CD14-positive monocyte (primary cell): ENCODE measurements at regions not wholly inside any gene's neighbourhood (a gene's known extent, or its start where the extent isn't known, plus 50 kb on each side); places are given as distances from the start of the nearest gene placed in this dataset.

Source experiments
- DNase-seq, 3 donors: peaks; one replicate each; pipeline ENCODE4 v3.0.0-alpha.2; 2011 to 2022
- H2AFZ ChIP-seq: 2 replicates; pipeline ENCODE4 v1.6.0; 2012; ENCODE audit warnings: mild to moderate bottlenecking, low read depth, low read length, inconsistent platforms; ENCODE audit not compliant: insufficient read depth, poor library complexity, severe bottlenecking
- H3K27ac ChIP-seq, 2 donors: 1 replicate in 1 of 2; 2 replicates in 1 of 2; pipeline ENCODE4 v1.5.1; 2012 to 2013; ENCODE audit warnings: low read length in 2 of 2, control low read depth in 1 of 2, inconsistent platforms in 1 of 2, low read depth in 1 of 2, mild to moderate bottlenecking in 1 of 2
- H3K27me3 ChIP-seq, 2 donors: one replicate each; pipeline versions ENCODE4 v1.6.0 to v1.6.1; 2011 to 2013; ENCODE audit warnings: low read length in 2 of 2; ENCODE audit not compliant: control insufficient read depth in 2 of 2, insufficient read depth in 2 of 2
- H3K36me3 ChIP-seq, 2 donors: replicated peaks in 1 of 2; 1 replicate in 1 of 2; 2 replicates in 1 of 2; pipeline versions ENCODE4 v1.5.1 to v1.6.1; 2012 to 2013; ENCODE audit warnings: low read length in 2 of 2, control low read depth in 1 of 2, inconsistent platforms in 1 of 2, mild to moderate bottlenecking in 1 of 2; ENCODE audit not compliant: insufficient read depth in 2 of 2, control insufficient read depth in 1 of 2
- H3K4me1 ChIP-seq, 2 donors: 1 replicate in 1 of 2; 2 replicates in 1 of 2; pipeline versions ENCODE4 v1.5.1 to v1.6.1; 2012 to 2013; ENCODE audit warnings: low read length in 2 of 2, control low read depth in 1 of 2, inconsistent platforms in 1 of 2, mild to moderate bottlenecking in 1 of 2, moderate library complexity in 1 of 2; ENCODE audit not compliant: insufficient read depth in 2 of 2, control insufficient read depth in 1 of 2
- H3K4me2 ChIP-seq: replicated peaks from 2 replicates; pipeline ENCODE3; 2012; ENCODE audit warnings: low read length, moderate library complexity, mild to moderate bottlenecking; ENCODE audit not compliant: poor library complexity, severe bottlenecking; ENCODE audit errors: extremely low read depth
- H3K4me3 ChIP-seq, 3 experiments: fragments of 200-600 bp in 1 of 3; sonication (generic) in 1 of 3; replicated peaks in 1 of 3; 1 replicate in 2 of 3; 2 replicates in 1 of 3; pipeline ENCODE4 v1.5.1; 2011 to 2013; ENCODE audit warnings: low read length in 3 of 3, mild to moderate bottlenecking in 3 of 3, control low read depth in 2 of 3, low read depth in 2 of 3, inconsistent platforms in 1 of 3, moderate library complexity in 1 of 3
- H3K79me2 ChIP-seq: 2 replicates; pipeline ENCODE4 v1.6.0; 2012; ENCODE audit warnings: mild to moderate bottlenecking, control low read depth, inconsistent platforms, low read length, moderate library complexity; ENCODE audit not compliant: insufficient read depth
- H3K9ac ChIP-seq: 2 replicates; pipeline ENCODE4 v1.6.0; 2017; ENCODE audit warnings: low read length, mild to moderate bottlenecking; ENCODE audit not compliant: insufficient read depth, poor library complexity, severe bottlenecking
- H3K9me3 ChIP-seq, 2 donors: replicated peaks in 1 of 2; 1 replicate in 1 of 2; 2 replicates in 1 of 2; pipeline versions ENCODE4 v1.5.1 to v1.6.1; 2012 to 2013; ENCODE audit warnings: low read length in 2 of 2, control low read depth in 1 of 2; ENCODE audit not compliant: control insufficient read depth in 1 of 2, insufficient read depth in 1 of 2
- H4K20me1 ChIP-seq: 2 replicates; pipeline ENCODE4 v1.6.0; 2012; ENCODE audit warnings: mild to moderate bottlenecking, low read length, control low read depth, moderate library complexity; ENCODE audit not compliant: insufficient read depth
- H3K27ac Mint-ChIP-seq, 7 donors: one replicate each; pipeline ENCODE4 v1.8.0; 2020; ENCODE audit warnings: mild to moderate bottlenecking in 7 of 7, mixed read lengths in 7 of 7, moderate library complexity in 6 of 7, inconsistent platforms in 2 of 7
- H3K27me3 Mint-ChIP-seq, 3 donors: one replicate each; pipeline ENCODE4 v1.8.0; 2021 to 2022; ENCODE audit warnings: low read depth in 3 of 3, mild to moderate bottlenecking in 3 of 3, mixed read lengths in 3 of 3, moderate library complexity in 3 of 3, inconsistent platforms in 1 of 3
- H3K36me3 Mint-ChIP-seq, 2 donors: one replicate each; pipeline ENCODE4 v1.8.0; 2020; ENCODE audit warnings: mixed read lengths in 2 of 2, inconsistent platforms in 1 of 2, mild to moderate bottlenecking in 1 of 2
- H3K4me1 Mint-ChIP-seq: one replicate; pipeline ENCODE4 v1.8.0; 2020; ENCODE audit warnings: mild to moderate bottlenecking, mixed read lengths
- H3K4me3 Mint-ChIP-seq, 2 donors: one replicate each; pipeline ENCODE4 v1.8.0; 2020; ENCODE audit warnings: mild to moderate bottlenecking in 2 of 2, mixed read lengths in 2 of 2, moderate library complexity in 1 of 2
- H3K9me3 Mint-ChIP-seq, 7 donors: one replicate each; pipeline ENCODE4 v1.8.0; 2020 to 2022; ENCODE audit warnings: mixed read lengths in 7 of 7, mild to moderate bottlenecking in 6 of 7, moderate library complexity in 6 of 7, inconsistent platforms in 2 of 7
- WGBS: methylation state at CpG from one replicate; pipeline ENCODE4 v1.1.5; 2013; ENCODE audit warnings: missing lambda C conversion rate; ENCODE audit not compliant: insufficient coverage; 5-methylcytosine and 5-hydroxymethylcytosine counted together
- intact Hi-C, 2 donors: fragments of 100-400 bp; cut with micrococcal nuclease; formaldehyde crosslinking; loops; one replicate each; pipeline versions ENCODE4 v1.15.0 to v1.15.1; 2023
- TF ChIP-seq, protein P1 (sequence below): fragments of 200-600 bp; IDR thresholded peaks from one replicate; pipeline ENCODE4 v1.8.0; 2022; ENCODE audit warnings: antibody characterized with exemption, mild to moderate bottlenecking

DNA sequence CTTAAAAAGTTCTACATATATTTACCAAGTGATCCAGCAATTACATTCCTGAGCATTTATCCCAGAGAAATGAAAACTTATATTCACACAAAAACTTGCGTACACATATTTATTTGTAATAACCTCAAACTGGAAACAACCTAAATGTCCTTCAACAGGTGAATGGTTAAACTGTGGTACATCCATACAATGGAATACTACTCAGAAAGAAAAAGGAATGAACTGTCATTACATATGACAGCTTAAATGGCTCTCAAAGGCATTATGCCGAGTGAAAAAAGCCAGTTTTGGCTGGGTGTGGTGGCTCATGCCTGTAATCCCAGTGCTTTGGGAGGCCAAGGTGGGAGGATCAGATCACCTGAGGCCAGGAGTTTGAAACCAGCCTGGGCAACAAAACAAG lies 79.1 kb upstream of the DYNC1I2 start:
- Histone ChIP-seq H2AFZ (no peak overlapping the region), H3K27me3 (no peaks in the 10 kb centered on the region), H3K27ac (no peak overlapping the region), H3K9ac (no peak overlapping the region), H3K9me3 (no peaks in the 10 kb centered on the region), H3K4me1 (no peaks in the 10 kb centered on the region), H3K4me2 (no peak overlapping the region), H3K36me3 (no peaks in the 10 kb centered on the region), H4K20me1 (no peaks in the 10 kb centered on the region), H3K79me2 (no peaks in the 10 kb centered on the region), H3K4me3 (no peak overlapping the region)
- TF ChIP-seq, protein P1, sequence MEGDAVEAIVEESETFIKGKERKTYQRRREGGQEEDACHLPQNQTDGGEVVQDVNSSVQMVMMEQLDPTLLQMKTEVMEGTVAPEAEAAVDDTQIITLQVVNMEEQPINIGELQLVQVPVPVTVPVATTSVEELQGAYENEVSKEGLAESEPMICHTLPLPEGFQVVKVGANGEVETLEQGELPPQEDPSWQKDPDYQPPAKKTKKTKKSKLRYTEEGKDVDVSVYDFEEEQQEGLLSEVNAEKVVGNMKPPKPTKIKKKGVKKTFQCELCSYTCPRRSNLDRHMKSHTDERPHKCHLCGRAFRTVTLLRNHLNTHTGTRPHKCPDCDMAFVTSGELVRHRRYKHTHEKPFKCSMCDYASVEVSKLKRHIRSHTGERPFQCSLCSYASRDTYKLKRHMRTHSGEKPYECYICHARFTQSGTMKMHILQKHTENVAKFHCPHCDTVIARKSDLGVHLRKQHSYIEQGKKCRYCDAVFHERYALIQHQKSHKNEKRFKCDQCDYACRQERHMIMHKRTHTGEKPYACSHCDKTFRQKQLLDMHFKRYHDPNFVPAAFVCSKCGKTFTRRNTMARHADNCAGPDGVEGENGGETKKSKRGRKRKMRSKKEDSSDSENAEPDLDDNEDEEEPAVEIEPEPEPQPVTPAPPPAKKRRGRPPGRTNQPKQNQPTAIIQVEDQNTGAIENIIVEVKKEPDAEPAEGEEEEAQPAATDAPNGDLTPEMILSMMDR = no peak
- no peak overlapping the region for H3K27ac Mint-ChIP-seq
- H3K4me1 Mint-ChIP-seq = no peaks in the 10 kb centered on the region
- WGBS = 89% methylated on average over 1 of the region's 2 CpGs
- H3K4me3 Mint-ChIP-seq = no peak overlapping the region
- peaks cover 6 to 8% (median 7%) of the 10 kb centered on the region in 3 donors for H3K27me3 Mint-ChIP-seq
- H3K9me3 Mint-ChIP-seq = peaks cover 0 to 7% (median 0%) of the 10 kb centered on the region in 7 donors
- intact Hi-C loops = no loop called here
- H3K36me3 Mint-ChIP-seq = no peaks in the 10 kb centered on the region
- DNase-seq = no peak

- WGBS = 82% methylated on average over 4 of the region's 6 CpGs
- H3K4me1 ChIP-seq = no peaks in the 10 kb centered on the region
- H3K27ac Mint-ChIP-seq = no peak overlapping the region
- H2AFZ ChIP-seq = no peak overlapping the region
- no peak overlapping the region for H3K4me2 ChIP-seq
- no peaks in the 10 kb centered on the region for H4K20me1 ChIP-seq
- no peak overlapping the region for H3K4me3 ChIP-seq
- no peak overlapping the region for H3K27ac ChIP-seq
- TF ChIP-seq, protein P1 = no peak
- peaks cover 3 to 5% (median 5%) of the 10 kb centered on the region in 3 donors for H3K27me3 Mint-ChIP-seq
- peaks cover 0 to 5% (median 0%) of the 10 kb centered on the region in 7 donors for H3K9me3 Mint-ChIP-seq
- no peak overlapping the region for H3K4me3 Mint-ChIP-seq
- intact Hi-C loops = no loop called here
- DNase-seq = no peak
- no peaks in the 10 kb centered on the region for H3K79me2 ChIP-seq
- no peaks in the 10 kb centered on the region for H3K4me1 Mint-ChIP-seq
- no peaks in the 10 kb centered on the region for H3K36me3 ChIP-seq
- no peaks in the 10 kb centered on the region for H3K27me3 ChIP-seq
- H3K9ac ChIP-seq = no peak overlapping the region
- no peaks in the 10 kb centered on the region for H3K9me3 ChIP-seq
- no peaks in the 10 kb centered on the region for H3K36me3 Mint-ChIP-seq
Measured at GRCh38 chr2:171610824-171611223, 76.4 kb upstream of the DYNC1I2 start.
